Suprapubic skin (tissue), 4 donors: ENCODE measurements at regions not wholly inside any gene's neighbourhood (a gene's known extent, or its start where the extent isn't known, plus 50 kb on each side); places are given as distances from the start of the nearest gene placed in this dataset.

Source experiments
- DNase-seq, 2 donors: peaks; one replicate each; pipeline ENCODE4 v3.0.0-alpha.2; 2019; ENCODE audit warnings: low spot score in 2 of 2
- H3K27ac ChIP-seq: fragments of 200-600 bp; sonication (generic); one replicate; pipeline ENCODE4 v1.5.1; 2019
- H3K27me3 ChIP-seq: fragments of 200-600 bp; sonication (generic); one replicate; pipeline ENCODE4 v1.5.1; 2019
- H3K36me3 ChIP-seq: fragments of 200-600 bp; sonication (generic); one replicate; pipeline ENCODE4 v1.5.1; 2019
- H3K4me1 ChIP-seq: fragments of 200-600 bp; sonication (generic); one replicate; pipeline ENCODE4 v1.5.1; 2019
- H3K4me3 ChIP-seq: fragments of 200-600 bp; sonication (generic); one replicate; pipeline ENCODE4 v1.5.1; 2019; ENCODE audit warnings: mild to moderate bottlenecking
- H3K9me3 ChIP-seq: fragments of 200-600 bp; sonication (generic); one replicate; pipeline ENCODE4 v1.5.1; 2019
- EP300 ChIP-seq: sonication (generic); formaldehyde crosslinking; IDR thresholded peaks from one replicate; pipeline ENCODE4 v1.6.1; 2017; ENCODE audit warnings: antibody characterized with exemption
- POLR2A ChIP-seq, 2 donors: fragments of 450-650 bp; IDR thresholded peaks; one replicate each; pipeline ENCODE4 v1.6.1; 2017; ENCODE audit warnings: antibody characterized with exemption in 2 of 2, mild to moderate bottlenecking in 2 of 2, moderate library complexity in 2 of 2
- POLR2AphosphoS5 ChIP-seq, 3 donors: sonication (generic); formaldehyde crosslinking; IDR thresholded peaks; one replicate each; pipeline ENCODE4 v1.6.1; 2017; ENCODE audit warnings: antibody characterized with exemption in 3 of 3
- WGBS: methylation state at CpG from one replicate; pipeline ENCODE4 v1.1.5; 2018; 5-methylcytosine and 5-hydroxymethylcytosine counted together
- TF ChIP-seq, protein P1 (sequence below), 2 donors: fragments of 200-600 bp in 1 of 2; fragments of 450-650 bp in 1 of 2; sonication (generic) in 1 of 2; IDR thresholded peaks; one replicate each; pipeline ENCODE4 v1.5.1; 2016 to 2019; ENCODE audit warnings: antibody characterized with exemption in 2 of 2, mild to moderate bottlenecking in 1 of 2, moderate library complexity in 1 of 2

DNA sequence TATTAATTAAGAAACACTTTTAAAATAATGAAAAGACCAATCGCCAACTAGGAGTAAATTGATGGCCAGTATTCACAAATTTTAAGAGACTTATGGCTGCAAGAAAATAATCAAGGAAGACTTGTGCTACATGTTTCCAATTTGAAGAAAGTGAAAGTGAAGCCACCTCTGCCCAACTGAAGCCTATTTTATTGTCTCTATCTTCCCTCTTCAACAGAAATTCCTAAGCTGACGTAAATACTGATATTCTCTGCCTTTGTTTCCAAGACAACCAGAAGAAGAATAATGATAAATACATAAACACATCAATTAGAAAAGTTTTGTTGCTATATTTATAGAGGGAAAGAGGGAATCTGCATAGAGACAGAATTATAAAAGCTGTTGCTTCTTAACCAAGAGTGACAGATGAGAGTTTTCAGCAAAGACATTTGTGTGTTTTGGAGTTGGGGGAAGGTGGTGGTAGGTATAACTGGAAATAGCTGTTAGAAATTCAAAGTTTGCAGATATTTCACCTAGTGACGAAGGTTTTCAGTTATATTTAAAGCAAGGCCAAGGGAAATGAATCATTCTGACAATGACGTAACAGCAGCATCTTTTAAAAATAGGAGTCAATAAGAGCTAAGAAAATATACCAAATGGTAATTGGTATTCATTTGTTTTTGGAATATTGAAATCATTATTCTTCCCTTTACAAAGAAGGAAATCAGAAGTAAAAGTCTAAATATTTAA, 576.6 kb upstream of the SORCS1 start:
- Histone ChIP-seq H3K27me3 (no peaks in the 10 kb centered on the region), H3K27ac (no peak overlapping the region), H3K36me3 (no peaks in the 10 kb centered on the region), H3K4me3 (no peak overlapping the region), H3K4me1 (no peaks in the 10 kb centered on the region), H3K9me3 (no peaks in the 10 kb centered on the region)
- TF ChIP-seq, protein P1, sequence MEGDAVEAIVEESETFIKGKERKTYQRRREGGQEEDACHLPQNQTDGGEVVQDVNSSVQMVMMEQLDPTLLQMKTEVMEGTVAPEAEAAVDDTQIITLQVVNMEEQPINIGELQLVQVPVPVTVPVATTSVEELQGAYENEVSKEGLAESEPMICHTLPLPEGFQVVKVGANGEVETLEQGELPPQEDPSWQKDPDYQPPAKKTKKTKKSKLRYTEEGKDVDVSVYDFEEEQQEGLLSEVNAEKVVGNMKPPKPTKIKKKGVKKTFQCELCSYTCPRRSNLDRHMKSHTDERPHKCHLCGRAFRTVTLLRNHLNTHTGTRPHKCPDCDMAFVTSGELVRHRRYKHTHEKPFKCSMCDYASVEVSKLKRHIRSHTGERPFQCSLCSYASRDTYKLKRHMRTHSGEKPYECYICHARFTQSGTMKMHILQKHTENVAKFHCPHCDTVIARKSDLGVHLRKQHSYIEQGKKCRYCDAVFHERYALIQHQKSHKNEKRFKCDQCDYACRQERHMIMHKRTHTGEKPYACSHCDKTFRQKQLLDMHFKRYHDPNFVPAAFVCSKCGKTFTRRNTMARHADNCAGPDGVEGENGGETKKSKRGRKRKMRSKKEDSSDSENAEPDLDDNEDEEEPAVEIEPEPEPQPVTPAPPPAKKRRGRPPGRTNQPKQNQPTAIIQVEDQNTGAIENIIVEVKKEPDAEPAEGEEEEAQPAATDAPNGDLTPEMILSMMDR (IDR thresholded peaks at IDR 0.05) = no peak
- no peak for TF ChIP-seq EP300
- no peak for TF ChIP-seq POLR2AphosphoS5 (IDR thresholded peaks at IDR 0.05)
- no peak for TF ChIP-seq POLR2A (IDR thresholded peaks at IDR 0.05)
- 63% methylated on average over 4 of the region's 4 CpGs for WGBS
- no peak for DNase-seq

DNA sequence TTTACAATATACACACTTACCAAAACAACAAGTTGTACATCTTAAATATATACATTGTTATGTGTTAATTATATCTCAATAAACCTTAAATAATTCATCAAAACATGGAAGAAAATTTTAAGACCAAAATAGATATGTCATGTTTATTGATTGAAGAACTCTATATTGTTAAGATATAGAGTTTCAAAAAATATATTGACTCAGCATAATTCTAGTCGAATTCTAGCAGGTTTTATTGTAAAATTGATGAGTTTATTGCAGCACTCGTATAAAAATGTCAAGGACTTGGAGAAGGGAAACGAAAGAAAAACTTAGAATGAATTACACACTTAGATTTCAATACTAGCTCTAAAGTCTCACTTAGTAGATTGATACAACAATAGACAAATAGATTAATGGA, 575.4 kb upstream of the SORCS1 start:
- no peak for DNase-seq
- Histone ChIP-seq H3K4me1 (no peaks in the 10 kb centered on the region), H3K27me3 (no peaks in the 10 kb centered on the region), H3K9me3 (no peaks in the 10 kb centered on the region), H3K27ac (no peak overlapping the region), H3K36me3 (no peaks in the 10 kb centered on the region), H3K4me3 (no peak overlapping the region)
- 74% methylated on average over 3 of the region's 3 CpGs for WGBS
- TF ChIP-seq, protein P1 (IDR thresholded peaks at IDR 0.05) = no peak

DNA sequence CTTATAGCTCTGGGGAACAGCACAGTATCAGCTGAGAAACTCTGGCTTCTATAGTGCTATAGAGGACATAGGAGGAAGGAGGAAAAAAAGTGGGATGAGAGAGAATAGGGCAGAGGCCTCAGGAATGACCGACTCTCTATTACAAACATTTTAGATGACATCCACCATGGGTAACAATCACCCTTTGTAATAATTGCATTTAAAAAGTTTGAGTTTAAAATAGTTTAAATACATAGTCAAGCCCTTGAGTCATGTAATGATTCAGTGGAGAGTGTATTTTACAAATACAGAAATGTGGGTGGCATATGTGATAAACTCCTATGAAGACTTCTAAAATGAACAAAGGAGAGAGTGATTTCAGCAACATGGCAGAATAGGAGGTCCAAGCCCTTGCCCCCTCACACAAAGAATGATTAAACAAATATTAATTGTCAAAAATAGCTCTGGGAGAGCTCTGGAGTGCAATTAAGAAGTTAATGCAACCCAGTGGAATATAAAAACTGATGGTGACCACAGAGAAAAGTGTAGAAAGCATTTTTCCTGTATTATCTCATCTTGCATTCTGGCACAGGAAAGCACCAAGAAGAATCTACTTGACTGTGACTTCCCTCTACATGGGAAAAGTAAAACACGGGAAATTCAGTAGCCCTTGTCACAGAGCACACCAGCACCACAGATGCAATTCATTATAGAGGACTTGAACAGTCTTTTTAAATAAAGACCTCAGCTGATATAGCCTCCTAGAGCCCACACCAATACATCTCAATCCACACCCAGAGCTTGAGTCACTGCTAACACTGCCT, 569.0 kb upstream of the SORCS1 start:
- Histone ChIP-seq H3K4me3 (no peak overlapping the region), H3K36me3 (no peaks in the 10 kb centered on the region), H3K27me3 (no peaks in the 10 kb centered on the region), H3K4me1 (no peaks in the 10 kb centered on the region), H3K27ac (no peak overlapping the region), H3K9me3 (no peaks in the 10 kb centered on the region)
- DNase-seq = no peak
- 64% methylated on average over 2 of the region's 2 CpGs for WGBS
- TF ChIP-seq POLR2A (IDR thresholded peaks at IDR 0.05) = no peak
- TF ChIP-seq EP300 = no peak
- TF ChIP-seq, protein P1 (IDR thresholded peaks at IDR 0.05) = no peak
- no peak for TF ChIP-seq POLR2AphosphoS5 (IDR thresholded peaks at IDR 0.05)

- no peaks in the 10 kb centered on the region for H3K9me3 ChIP-seq
- TF ChIP-seq EP300 (no peak), POLR2A (IDR thresholded peaks at IDR 0.05) (no peak), POLR2AphosphoS5 (IDR thresholded peaks at IDR 0.05) (no peak)
- TF ChIP-seq, protein P1 (IDR thresholded peaks at IDR 0.05) = no peak
- H3K36me3 ChIP-seq = no peaks in the 10 kb centered on the region
- H3K27ac ChIP-seq = no peak overlapping the region
- H3K27me3 ChIP-seq = no peaks in the 10 kb centered on the region
- 100% methylated on average over 7 of the region's 7 CpGs for WGBS
- DNase-seq = no peak
- H3K4me3 ChIP-seq = no peak overlapping the region
- no peaks in the 10 kb centered on the region for H3K4me1 ChIP-seq
These were observed 567.5 kb upstream of the SORCS1 start for GRCh38 chr10:107732045-107732444.

GRCh38 chr10:107728807-107729206, 564.3 kb upstream of the SORCS1 start:
- no peaks in the 10 kb centered on the region for H3K36me3 ChIP-seq
- 58% methylated on average over 5 of the region's 5 CpGs for WGBS
- DNase-seq = no peak

More at GRCh38 chr10:107728807-107729206, 564.3 kb upstream of the SORCS1 start:
- Histone ChIP-seq H3K4me1 (no peaks in the 10 kb centered on the region), H3K27me3 (no peaks in the 10 kb centered on the region), H3K9me3 (no peaks in the 10 kb centered on the region), H3K27ac (no peak overlapping the region), H3K4me3 (no peak overlapping the region)
- no peak for TF ChIP-seq POLR2AphosphoS5 (IDR thresholded peaks at IDR 0.05)
- TF ChIP-seq, protein P1 (IDR thresholded peaks at IDR 0.05) = no peak
- no peak for TF ChIP-seq POLR2A (IDR thresholded peaks at IDR 0.05)
- no peak for TF ChIP-seq EP300
